HG02943 (cell line): ENCODE measurements at regions not wholly inside any gene's neighbourhood (a gene's known extent, or its start where the extent isn't known, plus 50 kb on each side); places are given as distances from the start of the nearest gene placed in this dataset.
"Not testable (repeated sequence)": the region's sequence is repeated elsewhere in the genome, so short reads cannot be mapped to it uniquely, and the experiment has no call there.

Experiments
- ATAC-seq: cut with Tn5 transposase; IDR thresholded peaks from one replicate; pipeline ENCODE4 v1.9.1; 2021; ENCODE audit warnings: mild to moderate bottlenecking, low read depth, moderate library complexity; ENCODE audit not compliant: unreplicated experiment

DNA sequence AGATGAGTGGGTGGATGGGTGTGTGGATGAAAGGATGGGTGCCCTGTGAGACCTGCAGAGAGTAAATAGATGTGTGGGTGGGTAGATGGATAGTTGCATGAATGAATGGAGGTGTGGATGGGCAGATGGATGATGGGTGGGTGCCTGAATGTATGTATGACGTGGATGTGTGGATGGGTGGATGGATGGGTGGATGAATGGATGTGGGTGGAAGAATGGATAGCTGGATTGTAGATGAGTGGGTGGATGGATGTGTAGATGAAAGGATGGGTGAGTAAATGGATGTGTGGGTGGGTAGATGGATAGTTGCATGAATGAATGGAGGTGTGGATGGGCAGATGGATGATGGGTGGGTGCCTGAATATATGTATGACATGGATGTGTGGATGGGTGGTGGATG, 374.7 kb downstream of the BRD1 start:
- ATAC-seq = not testable (repeated sequence)

GRCh38 chr22:49452362-49452946, 375.2 kb downstream of the BRD1 start:
- ATAC-seq = no peak

DNA sequence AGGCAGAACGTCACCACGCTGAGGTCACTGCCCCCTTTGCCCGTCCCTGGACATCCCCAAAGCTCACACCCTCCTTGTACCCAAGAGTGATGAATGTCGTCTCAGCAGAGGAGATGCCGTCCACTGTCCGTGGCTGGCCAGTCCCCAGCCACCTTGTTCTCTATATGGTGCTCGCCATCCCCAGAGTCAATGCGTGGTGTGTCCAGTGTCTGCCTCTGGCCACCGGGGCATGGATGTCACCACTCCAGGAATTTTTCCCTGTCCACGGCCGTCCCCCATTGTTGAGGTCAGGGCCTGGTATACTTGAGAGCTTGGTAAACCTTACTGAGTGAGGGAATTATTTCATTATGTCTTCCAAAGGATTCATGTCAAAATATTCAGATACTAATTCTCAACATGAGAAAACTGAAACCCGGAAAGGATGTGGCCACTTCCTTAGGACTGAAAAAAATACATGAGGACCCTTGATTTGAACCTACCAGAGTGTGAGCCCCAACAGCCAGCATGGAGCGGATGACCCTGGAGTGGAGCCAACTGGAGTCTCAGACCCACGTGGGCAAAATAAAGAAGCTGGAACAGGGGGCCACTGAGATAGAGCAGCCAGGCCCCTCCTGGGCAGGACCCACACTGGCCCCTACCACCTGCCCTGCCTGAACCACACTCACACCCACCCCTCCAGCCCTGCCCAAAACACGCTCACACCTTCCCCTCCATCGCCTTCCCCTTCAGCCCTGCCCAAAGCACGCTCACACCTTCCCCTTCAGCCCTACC, 376.4 kb downstream of the BRD1 start:
- ATAC-seq = no peak

- no peak for ATAC-seq
These were observed 377.2 kb downstream of the BRD1 start for GRCh38 chr22:49450498-49450897.

DNA sequence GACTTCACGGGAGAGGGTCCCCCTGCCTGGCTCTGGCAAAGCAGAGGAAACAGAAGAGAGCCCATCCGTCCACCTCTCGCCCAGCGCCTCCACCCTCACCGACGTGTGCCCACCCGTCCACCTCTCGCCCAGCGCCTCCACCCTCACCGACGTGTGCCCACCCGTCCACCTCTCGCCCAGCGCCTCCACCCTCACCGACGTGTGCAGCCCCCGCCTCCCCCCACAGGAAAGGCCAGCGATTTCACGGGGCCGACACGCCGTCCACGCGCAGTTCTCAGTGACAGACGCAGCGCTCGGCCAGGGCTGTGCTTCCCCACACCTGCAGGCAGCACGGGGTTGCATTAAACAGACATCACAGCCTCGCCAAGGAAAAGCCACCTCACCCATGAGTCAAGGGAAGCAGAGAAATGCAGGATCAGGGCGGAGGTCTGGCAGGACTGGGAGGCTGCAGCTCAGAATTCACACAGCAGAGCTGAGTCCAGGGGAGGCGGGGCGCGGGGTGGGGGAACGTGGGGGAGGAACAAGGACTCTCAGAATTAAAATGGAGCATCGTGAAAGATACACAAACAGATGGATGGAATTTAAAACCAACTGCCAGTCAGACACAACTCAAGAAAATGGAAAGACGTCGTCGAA, 377.7 kb downstream of the BRD1 start:
- ATAC-seq = no peak

DNA sequence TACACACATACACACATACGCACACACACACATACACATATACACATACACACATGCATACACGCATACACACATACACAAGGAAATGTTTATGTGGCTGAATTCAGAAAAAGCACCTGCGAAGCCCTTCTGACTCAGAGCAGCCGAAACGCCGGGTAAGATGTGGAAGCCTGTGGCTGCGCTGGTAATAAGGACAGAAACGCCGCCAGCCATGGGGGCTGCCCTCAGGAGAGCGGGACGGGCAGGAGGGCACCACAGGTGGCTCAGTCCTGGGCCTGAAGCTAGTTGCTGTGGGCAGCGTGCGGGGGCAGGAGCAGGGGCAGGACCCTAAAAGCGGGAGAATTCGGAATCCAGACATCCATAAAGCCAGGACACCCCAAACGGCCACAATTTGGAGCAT, 378.3 kb downstream of the BRD1 start:
- ATAC-seq = no peak

GRCh38 chr22:49448526-49448925, 379.1 kb downstream of the BRD1 start:
- no peak for ATAC-seq

- ATAC-seq = no peak
These were observed 379.8 kb downstream of the BRD1 start for GRCh38 chr22:49447837-49448236.

GRCh38 chr22:49446759-49447710, 380.6 kb downstream of the BRD1 start:
- ATAC-seq = no peak

GRCh38 chr22:49446145-49446758, 381.4 kb downstream of the BRD1 start:
- no peak for ATAC-seq

GRCh38 chr22:49444781-49445180, 382.9 kb downstream of the BRD1 start:
- no peak for ATAC-seq

- ATAC-seq = no peak
These were observed 386.7 kb downstream of the BRD1 start for GRCh38 chr22:49440931-49441330.

DNA sequence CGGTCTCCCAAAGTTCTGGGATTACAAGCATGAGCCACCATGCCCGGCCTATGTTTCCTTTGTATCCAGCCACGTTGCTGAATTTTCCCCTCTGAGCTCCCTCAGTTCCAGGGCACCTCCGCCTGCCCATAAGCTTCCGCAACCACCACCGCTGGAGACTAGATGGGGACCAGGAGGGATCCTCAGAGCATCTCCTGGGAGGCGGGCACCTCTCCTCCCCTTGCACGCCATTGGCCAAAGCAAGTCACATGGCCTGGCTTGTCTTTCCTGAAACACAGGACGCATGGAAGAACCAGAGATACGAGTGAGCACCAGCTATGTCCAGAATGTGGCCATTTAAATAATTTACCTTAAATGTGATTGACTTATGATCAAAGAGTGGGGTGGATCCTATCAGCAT, 388.3 kb downstream of the BRD1 start:
- ATAC-seq = no peak

DNA sequence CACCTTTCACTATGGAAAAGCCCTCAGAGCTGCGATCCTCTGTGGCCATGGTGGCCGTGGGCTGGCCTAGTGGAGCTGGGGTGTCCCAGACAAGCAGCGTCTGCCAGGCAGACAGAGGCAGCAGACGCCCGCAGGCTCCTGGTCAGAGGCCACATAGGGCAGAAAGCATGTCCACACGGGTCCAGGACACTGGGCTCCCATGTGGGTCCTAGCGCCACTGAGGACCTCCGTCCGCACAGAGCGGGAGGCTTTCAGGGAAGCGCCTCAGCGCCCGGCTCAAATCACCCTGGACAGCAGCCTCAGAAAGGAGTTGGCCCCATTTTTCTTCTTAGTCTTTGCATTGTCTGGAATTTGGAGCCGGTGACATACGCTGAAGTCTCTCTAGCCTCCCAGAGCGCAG, 389.7 kb downstream of the BRD1 start:
- ATAC-seq = no peak

GRCh38 chr22:49437356-49437755, 390.3 kb downstream of the BRD1 start:
- ATAC-seq = no peak

- ATAC-seq = no peak
These were observed 391.6 kb downstream of the BRD1 start for GRCh38 chr22:49436056-49436455.

GRCh38 chr22:49435596-49435995, 392.1 kb downstream of the BRD1 start:
- no peak for ATAC-seq

DNA sequence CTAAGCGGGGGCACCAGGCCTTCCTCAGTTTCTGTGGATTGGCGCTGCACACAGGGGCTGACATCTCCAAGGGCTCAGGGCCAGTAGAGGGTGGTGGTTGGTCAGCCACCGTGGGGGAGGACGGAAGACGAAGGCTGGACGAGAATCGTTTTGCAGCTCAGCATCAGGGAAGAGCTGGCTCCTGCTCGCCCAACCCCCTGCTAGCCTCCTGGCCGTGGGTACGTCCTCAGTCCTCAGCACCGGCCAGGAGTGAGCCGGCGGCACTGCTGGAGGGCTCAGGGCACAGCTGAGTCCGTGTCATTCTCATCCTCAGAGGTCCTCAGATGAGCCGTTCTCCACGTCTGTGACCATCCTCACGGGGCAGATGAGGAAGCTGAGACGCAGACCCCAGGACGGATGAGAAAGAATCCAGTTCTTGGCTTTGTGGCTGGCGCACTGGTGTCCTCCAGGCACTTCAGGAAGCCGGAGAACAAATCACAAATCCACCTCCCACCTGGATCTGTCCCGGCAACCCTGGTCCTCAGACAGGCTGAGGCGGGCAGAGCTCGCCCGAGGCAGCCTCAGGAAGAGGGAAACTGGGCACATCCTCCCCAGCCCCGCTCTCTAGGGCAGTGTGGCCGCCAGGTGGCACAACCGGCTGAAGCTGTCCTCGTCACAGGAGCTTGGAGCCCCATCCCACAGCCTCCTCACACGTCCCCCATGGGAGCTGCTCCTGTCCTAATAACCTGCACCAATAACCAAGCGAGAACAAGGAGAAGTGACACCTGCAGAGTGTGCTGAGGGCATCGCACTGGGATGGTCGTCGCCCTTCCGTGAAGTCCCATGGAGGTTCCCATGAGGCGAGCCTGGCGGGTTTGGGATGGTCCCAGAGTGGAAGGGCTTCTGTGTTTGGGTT, 393.7 kb downstream of the BRD1 start:
- ATAC-seq = no peak

- ATAC-seq = no peak
These were observed 394.7 kb downstream of the BRD1 start for GRCh38 chr22:49432897-49433443.
